ENCODE measurements at regions not wholly inside any gene's neighbourhood (a gene's known extent, or its start where the extent isn't known, plus 50 kb on each side); places are given as distances from the start of the nearest gene placed in this dataset.
"Not testable (repeated sequence)": the region's sequence is repeated elsewhere in the genome, so short reads cannot be mapped to it uniquely, and the experiment has no call there.

DNA sequence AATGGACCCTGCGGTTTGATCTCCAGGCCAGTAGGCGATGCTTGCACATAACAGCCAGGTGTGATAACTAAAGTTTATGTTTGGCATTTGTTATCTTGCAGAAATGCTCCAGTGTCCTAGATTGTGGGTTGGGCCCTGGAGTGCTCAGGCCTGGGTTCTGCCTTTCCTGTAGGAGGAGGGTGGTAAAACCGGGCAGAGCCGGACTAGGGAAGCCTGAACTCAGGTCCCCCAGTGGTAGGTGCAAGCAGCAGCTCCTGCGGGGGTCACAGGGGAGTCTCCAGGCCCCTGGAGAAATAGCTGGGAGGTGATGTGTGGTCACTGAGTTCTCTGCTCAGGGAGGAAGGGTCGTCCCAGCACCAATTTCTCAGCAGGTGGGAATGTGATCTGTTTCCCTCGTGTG lies 538.3 kb upstream of the ANO3 start:
- H4K20me1 ChIP-seq (ENCODE audit: insufficient read depth, low read length), result no peaks in the 10 kb centered on the region
- H3K4me1 ChIP-seq (ENCODE audit: low read length), result peaks cover 8% of the 10 kb centered on the region
- no peak overlapping the region for H3K4me2 ChIP-seq (ENCODE audit: low read length)
- no peak overlapping the region for H3K9ac ChIP-seq (ENCODE audit: low read length)
- H3K27ac ChIP-seq (ENCODE audit: low read length), result no peak overlapping the region
- H3K27me3 ChIP-seq (ENCODE audit: low read depth, low read length), result no peaks in the 10 kb centered on the region
- H3K9me3 ChIP-seq (ENCODE audit: insufficient read depth, low read length), result no peaks in the 10 kb centered on the region
- H3K4me3 ChIP-seq (ENCODE audit: low read length), result no peak overlapping the region
- H3K79me2 ChIP-seq (ENCODE audit: low read length), result no peaks in the 10 kb centered on the region
- H2AFZ ChIP-seq (ENCODE audit: low read depth, low read length), result no peak overlapping the region
- H3K36me3 ChIP-seq (replicated peaks; ENCODE audit: low read depth, low read length), result no peaks in the 10 kb centered on the region
- TF ChIP-seq, protein P1, sequence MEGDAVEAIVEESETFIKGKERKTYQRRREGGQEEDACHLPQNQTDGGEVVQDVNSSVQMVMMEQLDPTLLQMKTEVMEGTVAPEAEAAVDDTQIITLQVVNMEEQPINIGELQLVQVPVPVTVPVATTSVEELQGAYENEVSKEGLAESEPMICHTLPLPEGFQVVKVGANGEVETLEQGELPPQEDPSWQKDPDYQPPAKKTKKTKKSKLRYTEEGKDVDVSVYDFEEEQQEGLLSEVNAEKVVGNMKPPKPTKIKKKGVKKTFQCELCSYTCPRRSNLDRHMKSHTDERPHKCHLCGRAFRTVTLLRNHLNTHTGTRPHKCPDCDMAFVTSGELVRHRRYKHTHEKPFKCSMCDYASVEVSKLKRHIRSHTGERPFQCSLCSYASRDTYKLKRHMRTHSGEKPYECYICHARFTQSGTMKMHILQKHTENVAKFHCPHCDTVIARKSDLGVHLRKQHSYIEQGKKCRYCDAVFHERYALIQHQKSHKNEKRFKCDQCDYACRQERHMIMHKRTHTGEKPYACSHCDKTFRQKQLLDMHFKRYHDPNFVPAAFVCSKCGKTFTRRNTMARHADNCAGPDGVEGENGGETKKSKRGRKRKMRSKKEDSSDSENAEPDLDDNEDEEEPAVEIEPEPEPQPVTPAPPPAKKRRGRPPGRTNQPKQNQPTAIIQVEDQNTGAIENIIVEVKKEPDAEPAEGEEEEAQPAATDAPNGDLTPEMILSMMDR (IDR thresholded peaks at IDR 0.05; ENCODE audit: low read depth, low read length), result no peak
- TF ChIP-seq EZH2phosphoT487 (IDR thresholded peaks at IDR 0.05; ENCODE audit: low read depth), result no peak

DNA sequence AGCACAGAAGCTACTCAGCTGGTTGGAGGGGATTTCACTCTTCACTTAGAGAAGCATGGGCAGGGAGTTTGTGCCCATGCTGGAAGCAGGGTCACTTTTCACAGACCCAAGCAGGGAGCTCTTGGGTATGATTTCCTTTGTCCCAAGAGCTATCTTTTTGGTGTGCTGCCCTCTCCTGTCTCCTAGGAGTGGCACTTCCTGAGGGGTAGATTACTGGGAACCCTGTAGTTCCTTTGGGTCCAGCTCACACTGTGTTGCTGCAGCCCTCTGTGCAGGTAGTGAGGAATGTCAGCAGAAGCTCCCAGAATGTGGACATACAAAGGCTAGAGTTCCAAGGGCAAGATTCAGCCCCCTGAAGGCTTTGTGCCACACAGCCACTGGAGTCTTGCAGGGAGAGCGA lies 537.1 kb upstream of the ANO3 start:
- TF ChIP-seq EZH2phosphoT487 (IDR thresholded peaks at IDR 0.05; ENCODE audit: low read depth), result no peak
- TF ChIP-seq, protein P1 (IDR thresholded peaks at IDR 0.05; ENCODE audit: low read depth, low read length), result no peak
- no peaks in the 10 kb centered on the region for H3K36me3 ChIP-seq (replicated peaks; ENCODE audit: low read depth, low read length)
- H3K9me3 ChIP-seq (ENCODE audit: insufficient read depth, low read length), result no peaks in the 10 kb centered on the region
- H3K4me3 ChIP-seq (ENCODE audit: low read length), result no peak overlapping the region
- peaks cover 8% of the 10 kb centered on the region for H3K4me1 ChIP-seq (ENCODE audit: low read length)
- H3K4me2 ChIP-seq (ENCODE audit: low read length), result no peak overlapping the region
- H3K9ac ChIP-seq (ENCODE audit: low read length), result no peak overlapping the region
- H3K27ac ChIP-seq (ENCODE audit: low read length), result no peak overlapping the region
- no peak overlapping the region for H2AFZ ChIP-seq (ENCODE audit: low read depth, low read length)
- H3K79me2 ChIP-seq (ENCODE audit: low read length), result no peaks in the 10 kb centered on the region
- H3K27me3 ChIP-seq (ENCODE audit: low read depth, low read length), result no peaks in the 10 kb centered on the region
- H4K20me1 ChIP-seq (ENCODE audit: insufficient read depth, low read length), result no peaks in the 10 kb centered on the region

DNA sequence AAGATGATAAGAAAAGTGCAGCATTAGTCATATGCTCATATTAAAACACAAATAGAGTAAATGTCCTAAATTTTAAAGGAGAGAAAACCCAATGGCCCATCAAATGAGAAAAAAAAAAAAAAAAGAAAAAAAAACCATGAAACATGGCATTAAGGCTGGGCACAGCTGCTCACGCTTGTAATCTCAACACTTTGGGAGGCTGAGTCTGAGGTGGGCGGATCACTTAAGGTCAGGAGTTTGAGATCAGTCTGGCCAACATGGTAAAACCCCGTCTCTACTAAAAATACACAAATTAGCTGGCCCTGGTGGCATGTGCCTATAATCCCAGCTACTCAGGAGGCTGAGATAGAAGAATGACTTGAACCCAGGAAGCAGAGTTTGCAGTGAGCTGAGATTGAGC lies 515.5 kb upstream of the ANO3 start:
- Histone ChIP-seq H3K9me3 (ENCODE audit: insufficient read depth, low read length) (no peaks in the 10 kb centered on the region), H3K27ac (ENCODE audit: low read length) (no peak overlapping the region), H3K27me3 (ENCODE audit: low read depth, low read length) (no peaks in the 10 kb centered on the region), H3K4me2 (ENCODE audit: low read length) (no peak overlapping the region), H3K4me1 (ENCODE audit: low read length) (peaks cover 4% of the 10 kb centered on the region; the same call in 1 of the 2 replicates), H3K79me2 (ENCODE audit: low read length) (no peaks in the 10 kb centered on the region), H4K20me1 (ENCODE audit: insufficient read depth, low read length) (no peaks in the 10 kb centered on the region), H3K9ac (ENCODE audit: low read length) (no peak overlapping the region), H3K36me3 (replicated peaks; ENCODE audit: low read depth, low read length) (no peaks in the 10 kb centered on the region), H2AFZ (ENCODE audit: low read depth, low read length) (no peak overlapping the region), H3K4me3 (ENCODE audit: low read length) (no peak overlapping the region)
- no peak for TF ChIP-seq EZH2phosphoT487 (IDR thresholded peaks at IDR 0.05; ENCODE audit: low read depth)
- TF ChIP-seq, protein P1 (IDR thresholded peaks at IDR 0.05; ENCODE audit: low read depth, low read length), result no peak

DNA sequence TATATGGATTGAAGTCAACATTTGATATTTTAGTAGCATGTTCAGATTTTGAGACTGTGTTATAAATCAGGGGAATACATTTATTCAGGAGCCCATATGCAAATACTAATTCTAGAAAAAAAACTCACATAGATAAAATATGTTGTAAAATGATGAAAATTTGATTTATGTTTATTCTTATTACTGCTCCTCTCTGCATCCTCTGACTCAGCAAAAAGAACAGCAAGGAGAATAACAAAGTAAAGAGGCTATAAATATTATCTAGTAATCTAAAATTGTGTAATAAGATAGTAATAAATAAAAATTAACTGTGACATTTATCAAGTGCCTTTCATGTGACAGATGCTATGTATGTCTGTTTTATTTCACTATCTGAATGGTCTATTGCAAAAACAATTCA lies 507.2 kb upstream of the ANO3 start:
- no peak overlapping the region for H3K27ac ChIP-seq (ENCODE audit: low read length)
- H3K9ac ChIP-seq (ENCODE audit: low read length), result no peak overlapping the region
- no peaks in the 10 kb centered on the region for H3K27me3 ChIP-seq (ENCODE audit: low read depth, low read length)
- H3K4me1 ChIP-seq (ENCODE audit: low read length), result peaks cover 20% of the 10 kb centered on the region
- no peak overlapping the region for H3K4me3 ChIP-seq (ENCODE audit: low read length)
- H2AFZ ChIP-seq (ENCODE audit: low read depth, low read length), result no peak overlapping the region
- H3K9me3 ChIP-seq (ENCODE audit: insufficient read depth, low read length), result no peaks in the 10 kb centered on the region
- H3K79me2 ChIP-seq (ENCODE audit: low read length), result no peaks in the 10 kb centered on the region
- H4K20me1 ChIP-seq (ENCODE audit: insufficient read depth, low read length), result no peaks in the 10 kb centered on the region
- H3K4me2 ChIP-seq (ENCODE audit: low read length), result peak overlapping the region; percentile 36
- no peaks in the 10 kb centered on the region for H3K36me3 ChIP-seq (replicated peaks; ENCODE audit: low read depth, low read length)
- TF ChIP-seq, protein P1 (IDR thresholded peaks at IDR 0.05; ENCODE audit: low read depth, low read length), result no peak
- TF ChIP-seq EZH2phosphoT487 (IDR thresholded peaks at IDR 0.05; ENCODE audit: low read depth), result no peak

DNA sequence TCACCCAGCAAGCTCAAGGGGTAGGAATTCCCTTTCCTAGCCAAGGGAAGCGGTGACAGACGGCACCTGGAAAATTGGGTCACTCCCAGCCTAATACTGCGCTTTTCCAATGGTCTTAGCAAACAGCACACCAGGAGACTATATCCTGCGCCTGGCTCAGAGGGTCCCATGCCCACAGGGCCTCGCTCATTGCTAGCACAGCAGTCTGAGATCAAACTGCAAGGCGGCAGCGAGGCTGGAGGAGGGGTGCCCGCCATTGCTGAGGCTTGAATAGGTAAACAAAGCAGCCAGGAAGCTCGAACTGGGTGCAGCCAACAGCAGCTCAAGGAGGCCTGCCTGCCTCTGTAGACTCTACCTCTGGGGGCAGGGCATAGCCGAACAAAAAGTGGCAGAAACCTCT lies 500.4 kb upstream of the ANO3 start:
- not testable (repeated sequence) for H3K27ac ChIP-seq (ENCODE audit: low read length); H2AFZ ChIP-seq (ENCODE audit: low read depth, low read length); H3K4me2 ChIP-seq (ENCODE audit: low read length); H3K27me3 ChIP-seq (ENCODE audit: low read depth, low read length); H4K20me1 ChIP-seq (ENCODE audit: insufficient read depth, low read length); H3K4me1 ChIP-seq (ENCODE audit: low read length); H3K4me3 ChIP-seq (ENCODE audit: low read length); H3K36me3 ChIP-seq (replicated peaks; ENCODE audit: low read depth, low read length); H3K79me2 ChIP-seq (ENCODE audit: low read length); H3K9me3 ChIP-seq (ENCODE audit: insufficient read depth, low read length); H3K9ac ChIP-seq (ENCODE audit: low read length)
